GM04504 (cell line): ENCODE measurements at regions not wholly inside any gene's neighbourhood (a gene's known extent, or its start where the extent isn't known, plus 50 kb on each side); places are given as distances from the start of the nearest gene placed in this dataset.
"Not testable (repeated sequence)": the region's sequence is repeated elsewhere in the genome, so short reads cannot be mapped to it uniquely, and the experiment has no call there.

Experiments used
- DNase-seq: peaks from one replicate; pipeline ENCODE4 v3.0.0-alpha.2; 2012; ENCODE audit warnings: low read depth

- DNase-seq: no peak
These were observed 325.7 kb downstream of the GATA3 start for GRCh38 chr10:8379906-8380832.

GRCh38 chr10:8380833-8381496, 326.5 kb downstream of the GATA3 start:
- no peak for DNase-seq

- DNase-seq: no peak
These were observed 332.3 kb downstream of the GATA3 start for GRCh38 chr10:8386781-8387180.

- no peak for DNase-seq
These were observed 335.1 kb downstream of the GATA3 start for GRCh38 chr10:8389630-8390029.

GRCh38 chr10:8392216-8392615, 337.7 kb downstream of the GATA3 start:
- DNase-seq: no peak

- no peak for DNase-seq
These were observed 339.0 kb downstream of the GATA3 start for GRCh38 chr10:8393531-8393930.

- no peak for DNase-seq
These were observed 342.2 kb downstream of the GATA3 start for GRCh38 chr10:8396675-8397074.

GRCh38 chr10:8398771-8399170, 344.3 kb downstream of the GATA3 start:
- DNase-seq: no peak

GRCh38 chr10:8400151-8400550, 345.7 kb downstream of the GATA3 start:
- DNase-seq: no peak

GRCh38 chr10:8400892-8401291, 346.4 kb downstream of the GATA3 start:
- no peak for DNase-seq

GRCh38 chr10:8401531-8401930, 347.0 kb downstream of the GATA3 start:
- DNase-seq: no peak

- DNase-seq: no peak
These were observed 348.1 kb downstream of the GATA3 start for GRCh38 chr10:8402576-8402975.

- DNase-seq: no peak
These were observed 349.4 kb downstream of the GATA3 start for GRCh38 chr10:8403711-8404371.

- no peak for DNase-seq
These were observed 350.2 kb downstream of the GATA3 start for GRCh38 chr10:8404721-8405120.

GRCh38 chr10:8405596-8405995, 351.1 kb downstream of the GATA3 start:
- no peak for DNase-seq

- DNase-seq: no peak
These were observed 353.1 kb downstream of the GATA3 start for GRCh38 chr10:8407501-8408021.

GRCh38 chr10:8410506-8410905, 356.0 kb downstream of the GATA3 start:
- no peak for DNase-seq

- DNase-seq: no peak
These were observed 358.1 kb downstream of the GATA3 start for GRCh38 chr10:8412541-8412940.

GRCh38 chr10:8415029-8415428, 360.5 kb downstream of the GATA3 start:
- not testable (repeated sequence) for DNase-seq

GRCh38 chr10:8416192-8416701, 361.8 kb downstream of the GATA3 start:
- DNase-seq: no peak

- no peak for DNase-seq
These were observed 362.3 kb downstream of the GATA3 start for GRCh38 chr10:8416760-8417159.

GRCh38 chr10:8417631-8418030, 363.1 kb downstream of the GATA3 start:
- DNase-seq: no peak
